Activated CD4-positive, alpha-beta T cell treated with anti-CD3 and anti-CD28 coated beads for 36 hours (primary cell): ENCODE measurements at regions not wholly inside any gene's neighbourhood (a gene's known extent, or its start where the extent isn't known, plus 50 kb on each side); places are given as distances from the start of the nearest gene placed in this dataset.

Experiments used
- ATAC-seq: fragments of 200-7000 bp; cut with Tn5 transposase; one replicate; pipeline ENCODE4 v1.10.0; 2021; ENCODE audit warnings: mild to moderate bottlenecking, moderate library complexity
- CTCF ChIA-PET: fragments of 350-600 bp; sonication (Branson Sonifier 250); formaldehyde crosslinking; loops from one replicate; lab custom pipeline; 2021; ENCODE audit warnings: antibody characterized with exemption; lab: Charles Lee
- POLR2A ChIA-PET: fragments of 350-600 bp; sonication (Branson Sonifier 250); formaldehyde crosslinking; loops from one replicate; lab custom pipeline; 2021; ENCODE audit warnings: antibody characterized with exemption, inconsistent platforms; lab: Charles Lee
- DNase-seq: peaks from one replicate; pipeline ENCODE4 v3.0.0-alpha.2; 2020
- H3K27ac Mint-ChIP-seq: one replicate; pipeline ENCODE4 v1.8.0; 2021; ENCODE audit warnings: mixed read lengths
- H3K27me3 Mint-ChIP-seq: one replicate; pipeline ENCODE4 v1.8.0; 2021; ENCODE audit warnings: mixed read lengths
- H3K36me3 Mint-ChIP-seq: one replicate; pipeline ENCODE4 v1.8.0; 2021; ENCODE audit warnings: low read depth, mixed read lengths
- H3K4me1 Mint-ChIP-seq: one replicate; pipeline ENCODE4 v1.8.0; 2021; ENCODE audit warnings: mixed read lengths
- H3K4me3 Mint-ChIP-seq: one replicate; pipeline ENCODE4 v1.8.0; 2021; ENCODE audit warnings: mild to moderate bottlenecking, moderate library complexity, mixed read lengths
- H3K9me3 Mint-ChIP-seq: one replicate; pipeline ENCODE4 v1.8.0; 2021; ENCODE audit warnings: low read depth, mixed read lengths
- intact Hi-C, 2 experiments: fragments of 100-400 bp; cut with DNase I in 1 of 2; cut with micrococcal nuclease in 1 of 2; formaldehyde crosslinking; loops; one replicate each; pipeline versions ENCODE4 v1.14.2 to v1.15.1; 2022 to 2024; cut with DNase I, micrococcal nuclease

DNA sequence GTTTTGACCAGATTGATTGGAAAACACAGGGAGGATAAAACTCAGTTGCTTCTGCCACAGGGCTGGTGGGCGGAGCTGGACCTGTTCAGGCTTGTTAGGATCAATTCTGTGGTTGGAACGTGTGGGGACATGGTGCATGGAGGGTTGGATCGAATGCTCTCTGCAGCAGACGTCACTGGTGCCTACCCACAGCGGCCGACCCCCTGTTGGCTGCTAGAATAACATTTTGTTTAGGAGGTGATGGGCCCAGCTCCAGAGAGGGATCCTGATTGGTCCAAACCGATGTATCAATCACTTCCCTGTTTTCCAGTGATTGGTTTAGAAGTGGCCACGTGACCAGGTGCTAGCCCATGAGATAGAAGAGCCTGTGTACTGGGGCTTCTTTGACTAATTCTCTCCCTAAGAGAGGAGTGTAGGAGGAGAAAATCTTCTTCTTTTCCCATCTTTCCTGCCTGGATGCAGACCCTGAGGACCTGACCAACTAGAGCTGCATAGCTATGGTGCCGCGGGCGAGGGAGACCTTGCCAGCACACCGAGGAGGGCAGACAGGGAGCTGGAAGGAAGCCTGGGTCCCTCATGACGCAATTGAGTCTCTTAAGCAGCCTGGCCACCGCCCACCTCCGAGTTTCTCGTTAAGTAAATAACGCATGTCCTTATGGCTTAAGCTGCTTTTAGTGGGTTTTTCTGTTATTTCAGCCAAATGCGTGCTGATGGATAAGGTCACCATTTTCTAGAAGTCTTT lies 163.5 kb downstream of the AACS start:
- Mint-ChIP-seq H3K9me3 (no peaks in the 10 kb centered on the region), H3K27ac (no peak overlapping the region), H3K27me3 (no peaks in the 10 kb centered on the region), H3K4me1 (no peaks in the 10 kb centered on the region), H3K36me3 (no peaks in the 10 kb centered on the region), H3K4me3 (no peak overlapping the region)
- ChIA-PET POLR2A (no interaction called here), CTCF (interaction anchor here (0.7 kb wide), 1 partner anchor 12 kb away, joined by 3 read pairs; no protein-coding TSS in a partner anchor)
- DNase-seq, result no peak
- intact Hi-C loops, result no loop called here
- no peak for ATAC-seq

DNA sequence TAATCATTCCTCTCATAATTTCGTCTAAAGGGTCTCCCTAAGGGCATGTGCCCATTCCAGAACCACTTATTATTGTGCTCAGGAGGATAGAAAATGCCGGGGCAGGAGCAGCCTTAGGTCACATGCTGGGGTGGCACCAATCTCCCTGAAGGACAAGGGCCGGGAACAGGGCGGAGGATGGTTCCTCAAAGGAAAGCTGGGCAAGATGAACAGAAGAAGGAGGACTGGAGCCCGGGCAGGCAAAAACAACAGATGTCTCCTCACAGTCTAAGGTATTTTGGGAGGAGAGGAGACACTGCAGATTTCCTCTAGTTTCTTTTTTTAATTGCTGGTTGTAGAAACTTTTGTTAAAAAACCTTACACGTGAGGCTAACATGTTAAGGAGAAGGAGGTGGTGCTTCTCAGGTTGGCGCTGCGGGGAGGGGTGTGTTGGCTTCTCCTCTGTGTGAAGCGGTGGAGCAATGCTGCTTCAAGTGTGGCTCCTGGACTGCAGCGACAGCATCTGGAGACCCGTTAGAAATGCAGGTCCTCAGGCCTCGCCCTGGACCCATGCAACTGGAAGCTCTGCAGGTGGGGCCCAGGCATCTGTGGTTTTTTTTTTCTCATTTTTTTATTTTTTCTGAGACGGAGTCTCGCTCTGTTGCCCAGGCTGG lies 164.8 kb downstream of the AACS start:
- Mint-ChIP-seq H3K27me3 (peaks cover 3% of the 10 kb centered on the region), H3K9me3 (no peaks in the 10 kb centered on the region), H3K4me3 (no peak overlapping the region), H3K27ac (no peak overlapping the region), H3K4me1 (no peaks in the 10 kb centered on the region), H3K36me3 (no peaks in the 10 kb centered on the region)
- DNase-seq (no peak), ATAC-seq (no peak)
- ChIA-PET POLR2A (no interaction called here), CTCF (no interaction called here)
- intact Hi-C loops, result no loop called here

DNA sequence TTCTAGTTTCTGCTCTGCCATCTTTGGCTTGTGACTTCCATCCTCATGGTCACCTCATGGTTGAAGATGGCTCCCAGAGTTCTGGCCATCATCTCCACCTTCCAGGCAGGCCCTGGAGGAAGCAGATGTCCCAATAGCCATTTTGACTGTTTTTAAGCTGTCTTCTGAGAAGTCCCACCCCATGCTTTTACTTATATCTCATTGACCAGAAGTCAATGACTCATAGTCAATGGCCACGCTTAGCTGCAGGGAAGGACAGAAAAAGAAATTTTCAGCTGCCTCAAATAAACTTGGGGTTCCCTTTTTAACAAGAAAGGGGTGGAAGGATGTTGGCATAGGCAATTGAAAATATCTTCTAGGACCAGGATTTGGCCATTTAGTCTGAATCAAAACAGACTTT lies 168.1 kb downstream of the AACS start:
- no peaks in the 10 kb centered on the region for H3K9me3 Mint-ChIP-seq
- intact Hi-C loops, result no loop called here
- no peaks in the 10 kb centered on the region for H3K36me3 Mint-ChIP-seq
- ATAC-seq (no peak), DNase-seq (no peak)
- H3K27ac Mint-ChIP-seq, result no peak overlapping the region
- H3K4me3 Mint-ChIP-seq, result no peak overlapping the region
- POLR2A ChIA-PET, result no interaction called here
- H3K27me3 Mint-ChIP-seq, result peaks cover 10% of the 10 kb centered on the region
- CTCF ChIA-PET, result no interaction called here
- no peaks in the 10 kb centered on the region for H3K4me1 Mint-ChIP-seq

DNA sequence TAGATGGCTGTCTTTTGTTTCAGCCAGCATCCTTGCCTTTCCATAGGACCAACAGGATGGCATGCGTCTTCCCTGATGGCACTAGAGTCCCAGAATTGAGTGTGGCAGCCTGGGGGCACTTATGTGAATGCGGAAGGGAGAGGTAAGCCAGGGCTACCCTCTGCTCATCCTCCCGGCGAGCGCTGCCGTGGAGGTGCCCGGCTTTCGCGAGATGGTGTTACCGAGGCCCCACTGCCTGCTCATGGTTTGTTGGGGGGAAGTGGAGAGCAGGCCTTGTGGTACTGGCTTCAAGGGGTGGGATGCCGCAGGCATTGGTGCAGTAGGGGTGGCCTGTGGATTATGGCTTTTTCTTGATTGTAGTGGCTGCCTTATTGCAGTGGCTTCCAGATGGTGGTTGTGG lies 174.3 kb downstream of the AACS start:
- no peaks in the 10 kb centered on the region for H3K9me3 Mint-ChIP-seq
- intact Hi-C loops, result no loop called here
- ATAC-seq, result no peak
- H3K27ac Mint-ChIP-seq, result no peak overlapping the region
- no peaks in the 10 kb centered on the region for H3K36me3 Mint-ChIP-seq
- DNase-seq, result no peak
- peaks cover 23% of the 10 kb centered on the region for H3K27me3 Mint-ChIP-seq
- CTCF ChIA-PET, result no interaction called here
- H3K4me3 Mint-ChIP-seq, result no peak overlapping the region
- H3K4me1 Mint-ChIP-seq, result no peaks in the 10 kb centered on the region
- POLR2A ChIA-PET, result no interaction called here

- no peaks in the 10 kb centered on the region for H3K36me3 Mint-ChIP-seq
Measured at GRCh38 chr12:125240717-125241116, 175.5 kb downstream of the AACS start.

DNA sequence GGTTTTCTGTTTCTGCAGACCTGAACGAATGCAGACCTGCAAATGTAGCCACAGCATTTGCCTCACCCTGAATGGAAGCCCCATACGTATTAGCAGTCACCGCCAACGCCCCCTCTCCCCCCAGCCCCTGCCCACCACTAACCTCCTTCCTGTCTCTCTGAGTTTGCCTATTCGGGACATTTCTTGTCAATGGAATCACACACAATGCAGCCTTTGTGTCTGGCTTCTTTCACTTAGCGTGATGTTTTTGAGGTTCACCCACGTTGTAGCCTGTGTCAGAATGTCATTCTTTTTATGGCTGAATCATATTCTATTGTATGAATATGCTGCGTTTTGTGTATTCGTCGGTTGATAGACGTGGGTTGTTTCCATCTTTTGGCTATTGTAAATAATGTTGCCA lies 178.6 kb downstream of the AACS start:
- no peaks in the 10 kb centered on the region for H3K36me3 Mint-ChIP-seq
- ATAC-seq (no peak), DNase-seq (no peak)
- intact Hi-C loops, result no loop called here
- H3K4me1 Mint-ChIP-seq, result no peaks in the 10 kb centered on the region
- H3K9me3 Mint-ChIP-seq, result no peaks in the 10 kb centered on the region
- H3K4me3 Mint-ChIP-seq, result no peak overlapping the region
- CTCF ChIA-PET, result no interaction called here
- no peak overlapping the region for H3K27ac Mint-ChIP-seq
- POLR2A ChIA-PET, result no interaction called here
- peaks cover 14% of the 10 kb centered on the region for H3K27me3 Mint-ChIP-seq

More at GRCh38 chr12:125240717-125241116, 175.5 kb downstream of the AACS start:
- no peak for DNase-seq
- no peaks in the 10 kb centered on the region for H3K9me3 Mint-ChIP-seq
- intact Hi-C loops, result no loop called here
- ATAC-seq, result no peak
- H3K4me3 Mint-ChIP-seq, result no peak overlapping the region
- POLR2A ChIA-PET, result no interaction called here
- H3K27me3 Mint-ChIP-seq, result peaks cover 19% of the 10 kb centered on the region
- CTCF ChIA-PET, result interaction anchor here (0.6 kb wide), 1 partner anchor 13 kb away, joined by 3 read pairs; no protein-coding TSS in a partner anchor
- H3K27ac Mint-ChIP-seq, result no peak overlapping the region
- H3K4me1 Mint-ChIP-seq, result no peaks in the 10 kb centered on the region

DNA sequence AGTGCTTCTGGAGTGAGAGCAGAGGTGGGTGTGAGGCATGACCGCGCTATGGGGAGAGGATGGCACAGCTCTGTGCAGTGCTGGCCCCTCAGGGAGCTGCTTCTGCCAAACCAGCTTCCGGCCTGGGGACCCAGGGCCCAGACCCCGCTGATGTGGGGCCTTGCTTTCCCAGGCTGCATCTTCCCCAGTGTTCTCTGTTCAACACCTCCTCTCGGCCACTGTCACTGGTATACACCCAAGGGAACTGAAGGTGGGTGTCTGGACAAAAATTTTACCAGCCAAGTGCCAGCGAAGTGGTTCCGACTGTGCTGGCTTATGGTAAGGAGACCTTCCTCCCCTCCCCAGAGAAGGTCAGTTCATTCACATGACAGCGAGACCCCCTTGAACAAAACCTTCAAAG lies 179.1 kb downstream of the AACS start:
- ATAC-seq (no peak), DNase-seq (no peak)
- POLR2A ChIA-PET, result no interaction called here
- no peaks in the 10 kb centered on the region for H3K36me3 Mint-ChIP-seq
- H3K4me3 Mint-ChIP-seq, result no peak overlapping the region
- CTCF ChIA-PET, result no interaction called here
- intact Hi-C loops, result no loop called here
- H3K9me3 Mint-ChIP-seq, result no peaks in the 10 kb centered on the region
- no peaks in the 10 kb centered on the region for H3K4me1 Mint-ChIP-seq
- no peak overlapping the region for H3K27ac Mint-ChIP-seq
- H3K27me3 Mint-ChIP-seq, result peaks cover 12% of the 10 kb centered on the region

DNA sequence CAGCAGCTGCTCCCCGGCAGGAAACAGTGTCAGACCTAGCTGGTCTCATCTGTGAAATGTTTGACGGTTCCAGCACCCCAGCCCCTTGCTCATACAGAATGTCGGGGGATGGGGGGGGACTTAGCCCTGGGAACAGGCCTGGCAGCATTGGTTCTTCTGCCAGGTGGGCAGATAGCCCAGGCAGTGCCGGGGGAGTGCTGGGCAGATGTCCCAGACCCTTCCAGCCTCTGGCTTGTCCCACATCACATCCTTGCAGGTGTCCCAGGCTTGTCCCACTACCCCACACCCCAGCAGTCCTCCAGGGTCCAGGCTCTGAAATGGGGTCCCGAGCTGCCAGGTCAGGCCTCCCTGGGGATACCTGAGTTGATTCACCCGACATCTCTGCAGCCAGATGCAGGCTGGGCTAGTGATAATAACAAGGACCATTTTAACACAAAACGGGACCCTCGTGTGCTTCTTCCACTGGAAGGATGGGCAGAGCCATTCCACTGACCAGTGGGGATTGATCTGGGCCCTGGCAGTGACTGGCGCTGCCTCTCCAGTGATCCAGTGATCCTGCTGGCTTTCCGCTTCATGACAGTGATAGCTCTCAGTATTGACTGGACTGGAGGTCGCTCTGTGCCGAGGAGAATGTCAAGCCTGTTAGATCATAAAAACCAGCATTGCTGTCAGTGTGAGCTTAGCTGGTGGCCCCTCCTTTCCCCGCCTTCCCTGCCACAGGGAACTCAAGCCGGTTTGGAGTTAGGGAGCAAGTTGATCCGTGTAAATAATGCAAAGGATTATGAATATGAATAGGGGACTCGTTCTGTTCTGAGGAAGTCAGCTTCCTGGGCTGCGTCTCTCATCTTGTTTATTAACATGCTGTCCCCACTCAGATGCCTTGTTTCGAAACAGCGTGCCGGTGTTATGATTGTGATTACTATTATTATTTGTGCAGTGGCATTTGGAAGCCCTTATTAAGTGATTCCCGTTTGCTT lies 180.6 kb downstream of the AACS start:
- ATAC-seq, result no peak
- Mint-ChIP-seq H3K4me1 (no peaks in the 10 kb centered on the region), H3K4me3 (no peak overlapping the region), H3K36me3 (no peaks in the 10 kb centered on the region), H3K27me3 (peaks cover 14% of the 10 kb centered on the region), H3K9me3 (no peaks in the 10 kb centered on the region), H3K27ac (no peak overlapping the region)
- ChIA-PET POLR2A (no interaction called here), CTCF (no interaction called here)
- DNase-seq, result no peak
- intact Hi-C loops, result no loop called here

- no peaks in the 10 kb centered on the region for H3K36me3 Mint-ChIP-seq
- ATAC-seq (no peak), DNase-seq (no peak)
- CTCF ChIA-PET, result no interaction called here
- H3K4me1 Mint-ChIP-seq, result no peaks in the 10 kb centered on the region
- H3K9me3 Mint-ChIP-seq, result no peaks in the 10 kb centered on the region
- no peak overlapping the region for H3K27ac Mint-ChIP-seq
- H3K27me3 Mint-ChIP-seq, result peaks cover 10% of the 10 kb centered on the region
- intact Hi-C loops, result no loop called here
- no peak overlapping the region for H3K4me3 Mint-ChIP-seq
- POLR2A ChIA-PET, result no interaction called here
Measured at GRCh38 chr12:125247477-125247876, 182.2 kb downstream of the AACS start.

DNA sequence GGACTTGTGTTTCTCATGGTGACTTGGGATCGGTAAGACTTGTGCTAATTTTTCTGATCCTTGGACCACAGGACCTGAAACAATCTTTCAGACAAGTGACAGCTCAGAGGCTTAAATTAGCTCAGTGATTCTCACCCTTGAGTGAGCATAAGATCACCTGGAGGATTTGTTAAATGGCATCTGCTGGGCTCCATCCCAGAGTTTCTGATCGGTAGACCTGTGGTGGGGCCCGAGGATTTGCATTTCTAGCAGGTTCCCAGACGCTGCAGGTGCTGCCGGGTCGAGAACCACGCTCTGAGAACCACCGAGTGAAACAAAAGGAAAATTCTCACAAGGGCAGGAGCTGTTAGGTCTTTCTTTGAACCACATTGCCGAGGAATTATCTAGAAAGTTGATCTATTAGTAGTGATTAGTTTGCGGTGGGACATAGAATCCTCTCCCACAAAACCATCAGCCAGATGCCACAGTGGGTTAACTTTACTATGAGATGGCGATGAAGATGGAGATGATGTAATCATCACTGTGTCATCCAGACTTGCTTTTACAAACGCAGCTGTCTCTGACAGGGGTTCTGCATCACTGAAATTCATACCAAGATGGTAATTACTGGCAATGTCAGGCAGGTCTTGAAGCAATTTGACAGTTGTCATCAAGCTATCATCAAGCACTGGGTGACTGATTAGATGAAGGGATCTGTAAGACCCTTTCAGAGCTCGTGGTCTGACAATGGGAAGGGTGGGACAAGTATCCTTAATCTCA lies 184.0 kb downstream of the AACS start:
- Mint-ChIP-seq H3K36me3 (no peaks in the 10 kb centered on the region), H3K9me3 (no peaks in the 10 kb centered on the region), H3K4me1 (no peaks in the 10 kb centered on the region), H3K27ac (no peak overlapping the region), H3K27me3 (peaks cover 7% of the 10 kb centered on the region), H3K4me3 (no peak overlapping the region)
- POLR2A ChIA-PET, result no interaction called here
- ATAC-seq (no peak), DNase-seq (no peak)
- CTCF ChIA-PET, result interaction anchor here (0.6 kb wide), 1 partner anchor 50 kb away, joined by 3 read pairs; no protein-coding TSS in a partner anchor
- intact Hi-C loops, result no loop called here

- H3K4me3 Mint-ChIP-seq, result no peak overlapping the region
- ATAC-seq (no peak), DNase-seq (no peak)
- H3K27ac Mint-ChIP-seq, result no peak overlapping the region
- no peaks in the 10 kb centered on the region for H3K4me1 Mint-ChIP-seq
- ChIA-PET POLR2A (no interaction called here), CTCF (no interaction called here)
- intact Hi-C loops, result no loop called here
- H3K36me3 Mint-ChIP-seq, result no peaks in the 10 kb centered on the region
- H3K9me3 Mint-ChIP-seq, result no peaks in the 10 kb centered on the region
- peaks cover 5% of the 10 kb centered on the region for H3K27me3 Mint-ChIP-seq
Measured at GRCh38 chr12:125249932-125250331, 184.7 kb downstream of the AACS start.
